Large intestine (tissue), 3 donors: ENCODE measurements at regions not wholly inside any gene's neighbourhood (a gene's known extent, or its start where the extent isn't known, plus 50 kb on each side); places are given as distances from the start of the nearest gene placed in this dataset.

Source experiments
- DNase-seq, 2 donors: peaks; one replicate each; pipeline versions ENCODE4 v3.0.0 to v3.0.0-alpha.2; 2013
- H3K27ac ChIP-seq: one replicate; pipeline ENCODE4 v1.5.1; 2013; ENCODE audit warnings: low read length
- H3K27me3 ChIP-seq: 2 replicates; pipeline ENCODE4 v1.6.1; 2013; ENCODE audit warnings: low read length; ENCODE audit not compliant: control insufficient read depth, insufficient read depth
- H3K36me3 ChIP-seq: 2 replicates; pipeline ENCODE4 v1.6.1; 2013; ENCODE audit warnings: low read length; ENCODE audit not compliant: control insufficient read depth, insufficient read depth
- H3K4me1 ChIP-seq: one replicate; pipeline ENCODE4 v1.6.1; 2013; ENCODE audit warnings: low read length; ENCODE audit not compliant: control insufficient read depth, insufficient read depth
- H3K4me3 ChIP-seq: one replicate; pipeline ENCODE4 v1.5.1; 2013; ENCODE audit warnings: low read length
- H3K9me3 ChIP-seq: one replicate; pipeline ENCODE4 v1.6.1; 2013; ENCODE audit warnings: mild to moderate bottlenecking, low read depth, low read length, moderate library complexity; ENCODE audit not compliant: control insufficient read depth
- WGBS: methylation state at CpG from one replicate; pipeline ENCODE4 v1.1.5; 2013; ENCODE audit warnings: low lambda C conversion rate; ENCODE audit not compliant: insufficient coverage; 5-methylcytosine and 5-hydroxymethylcytosine counted together

DNA sequence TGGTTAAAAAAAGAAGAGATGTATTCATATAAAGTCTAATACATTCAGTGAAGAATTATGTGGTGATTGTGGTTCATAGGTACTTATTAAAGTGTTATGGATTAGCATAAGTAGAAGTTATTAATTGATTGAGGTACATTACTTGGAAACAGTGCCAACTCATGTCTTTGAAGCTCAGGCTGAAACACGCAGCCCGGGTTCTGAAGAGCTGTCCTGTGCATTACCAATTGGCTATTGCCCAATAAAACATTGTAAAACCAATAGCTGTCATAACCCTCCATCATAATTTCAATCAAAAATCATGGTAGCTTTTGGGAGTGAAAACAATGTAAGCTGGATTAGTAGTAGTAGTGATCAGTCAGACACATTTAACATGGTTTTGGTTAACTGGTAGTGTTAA, 560.1 kb downstream of the MCTP2 start:
- no CpG with 5 or more reads among the region's 2 CpGs for WGBS
- Histone ChIP-seq H3K4me1 (no peaks in the 10 kb centered on the region), H3K27me3 (no peaks in the 10 kb centered on the region)

DNA sequence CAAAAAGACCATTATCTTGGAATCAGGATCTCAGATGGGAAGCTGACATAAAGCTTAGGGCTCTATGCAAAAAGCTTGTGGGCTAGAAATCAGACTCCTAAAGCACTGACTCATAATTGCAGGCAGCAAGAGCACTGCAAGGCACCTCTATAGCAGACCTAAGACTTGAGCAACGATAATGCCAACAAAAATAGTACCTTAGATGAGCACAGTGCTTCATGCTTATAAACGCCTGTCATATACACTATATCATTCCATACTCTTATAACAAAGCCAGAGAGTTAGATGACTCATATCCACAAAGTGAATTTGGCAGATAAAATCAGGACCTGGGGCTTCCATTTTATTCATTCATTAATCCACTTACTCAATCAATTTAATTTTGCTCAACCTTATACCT, 560.8 kb downstream of the MCTP2 start:
- H3K36me3 ChIP-seq = no peaks in the 10 kb centered on the region
- H3K4me3 ChIP-seq = no peak overlapping the region
- no peaks in the 10 kb centered on the region for H3K9me3 ChIP-seq
- H3K27ac ChIP-seq = no peak overlapping the region
- H3K4me1 ChIP-seq = no peaks in the 10 kb centered on the region
- no peaks in the 10 kb centered on the region for H3K27me3 ChIP-seq
- DNase-seq = no peak
- no CpG with 5 or more reads among the region's 2 CpGs for WGBS

More for the DNA sequence above, 560.1 kb downstream of the MCTP2 start:
- Histone ChIP-seq H3K27ac (no peak overlapping the region), H3K9me3 (no peaks in the 10 kb centered on the region), H3K4me3 (no peak overlapping the region), H3K36me3 (no peaks in the 10 kb centered on the region)
- DNase-seq = no peak

DNA sequence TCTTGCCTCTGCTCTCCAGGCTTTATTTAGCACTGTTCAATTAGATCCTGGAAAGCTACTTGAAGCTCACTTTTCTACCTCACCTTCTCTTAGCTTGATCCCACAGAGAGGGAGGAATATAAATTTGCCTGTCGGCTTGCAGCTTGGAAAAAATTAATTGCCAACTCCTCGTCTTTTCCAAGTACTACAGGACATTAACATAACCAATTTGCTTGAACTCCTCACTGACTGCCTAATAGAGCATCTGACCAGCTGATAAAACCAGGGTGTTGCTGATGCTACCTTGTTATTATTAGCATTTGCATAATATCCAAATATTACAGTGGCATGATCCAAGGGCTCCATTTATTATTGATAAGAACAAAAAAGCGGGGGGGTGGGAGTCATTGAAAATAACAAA, 561.8 kb downstream of the MCTP2 start:
- no peak for DNase-seq
- H3K27me3 ChIP-seq = no peaks in the 10 kb centered on the region
- H3K4me3 ChIP-seq = no peak overlapping the region
- no CpG with 5 or more reads among the region's 3 CpGs for WGBS
- H3K9me3 ChIP-seq = no peaks in the 10 kb centered on the region
- no peaks in the 10 kb centered on the region for H3K4me1 ChIP-seq
- no peaks in the 10 kb centered on the region for H3K36me3 ChIP-seq
- H3K27ac ChIP-seq = no peak overlapping the region

DNA sequence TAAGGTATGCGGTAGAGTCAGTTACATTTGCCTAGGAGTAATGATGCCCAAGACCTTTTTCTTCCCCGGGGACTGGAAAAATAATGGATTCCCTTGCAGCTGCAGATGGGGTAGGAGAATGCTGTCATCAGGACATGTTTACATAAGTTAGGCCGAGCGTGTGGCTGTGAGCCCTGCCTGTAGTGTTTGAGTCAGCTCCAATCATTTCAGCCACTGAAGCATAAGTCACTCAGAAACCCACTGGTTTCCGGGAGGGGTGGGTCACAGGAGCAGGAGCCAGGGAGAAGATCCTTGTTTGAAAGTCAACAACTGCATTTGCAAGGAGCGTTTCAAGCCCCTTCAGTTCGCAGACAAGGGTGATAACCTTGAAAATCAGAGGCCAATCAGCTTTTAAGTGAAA, 562.3 kb downstream of the MCTP2 start:
- H3K27ac ChIP-seq = no peak overlapping the region
- no peak for DNase-seq
- no peaks in the 10 kb centered on the region for H3K9me3 ChIP-seq

DNA sequence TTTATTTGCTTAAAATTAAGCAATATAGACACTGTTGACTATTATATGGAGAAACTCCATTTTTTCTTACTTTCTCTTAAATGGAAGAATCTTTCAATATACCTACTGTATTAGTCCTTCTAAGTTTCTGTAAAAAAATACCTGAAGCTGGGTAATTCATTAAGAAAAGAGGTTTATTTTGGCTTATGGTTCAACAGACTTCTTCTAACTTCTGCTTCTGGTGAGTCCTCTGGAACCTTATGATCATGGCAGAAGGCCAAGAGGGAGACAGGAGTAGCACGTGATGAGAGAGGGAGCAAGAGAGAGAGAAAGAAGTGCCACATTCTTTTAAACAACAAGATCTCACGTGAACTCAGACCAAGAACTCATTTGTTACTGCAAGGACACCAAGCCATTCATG, 573.3 kb downstream of the MCTP2 start:
- Histone ChIP-seq H3K9me3 (no peaks in the 10 kb centered on the region), H3K27ac (no peak overlapping the region), H3K4me3 (no peak overlapping the region), H3K36me3 (no peaks in the 10 kb centered on the region), H3K4me1 (no peaks in the 10 kb centered on the region), H3K27me3 (no peaks in the 10 kb centered on the region)
- no peak for DNase-seq
- WGBS = no CpG with 5 or more reads among the region's 2 CpGs

More for the DNA sequence above, 562.3 kb downstream of the MCTP2 start:
- Histone ChIP-seq H3K27me3 (no peaks in the 10 kb centered on the region), H3K36me3 (no peaks in the 10 kb centered on the region), H3K4me1 (no peaks in the 10 kb centered on the region), H3K4me3 (no peak overlapping the region)
- WGBS = no CpG with 5 or more reads among the region's 7 CpGs

DNA sequence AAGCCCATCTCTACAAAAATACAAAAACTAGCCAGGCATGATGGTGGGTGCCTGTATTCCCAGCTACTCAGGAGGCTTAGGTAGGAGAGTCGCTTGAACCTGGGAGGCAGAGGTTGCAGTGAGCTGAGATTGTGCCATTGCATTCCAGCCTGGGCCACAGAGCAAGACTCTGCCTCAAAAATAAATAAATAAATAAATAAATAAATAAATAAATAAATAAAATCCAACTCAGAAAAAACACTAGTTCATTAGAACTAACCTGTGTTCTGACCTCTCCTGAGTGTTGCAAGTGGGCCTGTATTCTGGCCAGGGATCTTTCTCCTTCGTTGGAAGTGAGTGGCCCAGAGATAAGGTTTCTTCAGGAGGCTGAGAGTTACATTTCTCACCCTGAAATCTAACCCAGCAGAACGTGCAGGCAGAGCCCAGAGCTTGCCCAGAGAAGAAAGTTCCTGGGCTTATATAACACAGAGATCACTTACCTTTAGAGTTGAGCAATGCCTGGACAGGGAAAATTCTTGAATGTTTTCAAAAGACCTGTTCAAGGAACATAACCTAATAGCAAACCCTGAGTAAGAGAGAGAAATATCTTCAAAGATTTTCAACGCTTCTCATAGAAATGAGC, 583.9 kb downstream of the MCTP2 start:
- no peaks in the 10 kb centered on the region for H3K36me3 ChIP-seq
- no peak overlapping the region for H3K4me3 ChIP-seq
- H3K4me1 ChIP-seq = no peaks in the 10 kb centered on the region
- 100% methylated on average over 2 of the region's 4 CpGs for WGBS
- H3K27ac ChIP-seq = no peak overlapping the region
- H3K27me3 ChIP-seq = no peaks in the 10 kb centered on the region
- no peaks in the 10 kb centered on the region for H3K9me3 ChIP-seq
- no peak for DNase-seq

DNA sequence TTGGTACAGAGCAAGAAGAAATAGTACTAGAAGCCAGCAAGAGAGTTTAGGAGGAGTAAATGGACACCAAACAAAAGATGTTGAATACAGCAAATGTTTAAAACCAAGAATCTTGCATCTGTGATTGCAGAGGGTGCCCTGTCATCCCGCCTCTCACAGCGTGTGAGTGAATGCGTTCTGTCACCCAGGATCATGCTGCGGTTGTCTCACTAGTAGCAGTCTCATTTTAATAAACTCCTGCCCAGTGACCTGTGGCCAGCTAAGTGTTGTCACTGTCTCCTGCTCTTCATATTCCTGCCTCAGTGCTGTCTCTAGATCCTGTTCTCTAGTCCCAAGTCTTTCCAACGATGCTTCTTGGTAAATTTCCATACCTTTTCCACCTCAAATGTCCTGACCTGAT, 584.6 kb downstream of the MCTP2 start:
- no CpG with 5 or more reads among the region's 5 CpGs for WGBS
- Histone ChIP-seq H3K36me3 (no peaks in the 10 kb centered on the region), H3K27me3 (no peaks in the 10 kb centered on the region), H3K27ac (no peak overlapping the region), H3K4me1 (no peaks in the 10 kb centered on the region), H3K9me3 (no peaks in the 10 kb centered on the region), H3K4me3 (no peak overlapping the region)
- DNase-seq = no peak

DNA sequence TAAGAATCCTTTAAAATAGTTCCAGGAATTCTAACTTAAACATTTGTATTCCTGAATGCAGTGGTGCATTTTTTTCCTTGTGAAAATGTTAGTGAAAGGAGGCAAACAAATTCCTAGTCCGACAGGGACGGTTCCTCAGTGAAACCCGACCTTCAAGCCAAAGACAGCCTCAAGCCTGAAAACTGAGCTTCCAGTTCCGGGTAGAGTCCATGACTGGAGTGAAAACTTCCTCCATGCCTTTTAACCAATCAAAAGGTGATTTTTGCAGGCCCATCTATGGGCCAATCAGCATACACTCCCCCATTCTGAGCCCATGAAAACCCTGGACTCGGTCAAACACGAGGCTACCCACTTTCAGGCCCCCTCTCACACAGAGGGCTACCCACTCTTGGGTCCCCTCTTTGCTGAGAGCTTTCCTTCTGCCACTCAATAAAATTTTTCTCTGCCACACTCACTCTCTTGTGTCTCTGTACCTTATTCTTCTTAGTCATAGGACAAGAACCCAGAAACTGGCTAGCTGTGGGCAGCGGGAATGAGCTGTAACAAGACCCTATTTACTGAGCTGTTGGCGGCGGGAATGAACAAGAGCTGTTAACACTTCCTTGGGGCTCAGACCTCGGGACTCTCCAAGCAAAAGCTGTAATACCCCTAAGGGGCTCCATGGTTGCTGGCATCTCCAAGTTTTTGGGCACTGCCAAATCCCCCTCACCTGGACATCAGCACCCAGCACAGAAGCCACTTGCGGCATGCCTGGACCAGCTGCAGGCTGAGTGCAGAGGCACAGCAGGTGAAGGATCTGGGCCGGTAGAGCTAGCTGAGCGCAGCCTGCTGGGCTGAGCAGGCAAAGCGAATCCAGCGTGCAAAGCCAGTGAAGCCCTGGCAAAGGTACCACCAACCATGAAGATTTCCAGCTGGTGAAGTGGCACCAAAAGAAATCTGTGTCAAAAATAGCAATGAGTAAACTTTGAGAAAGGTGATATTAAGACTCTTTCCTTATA, 598.8 kb downstream of the MCTP2 start:
- H3K4me1 ChIP-seq = no peaks in the 10 kb centered on the region
- no peak overlapping the region for H3K27ac ChIP-seq
- no peak for DNase-seq
- peaks cover 3% of the 10 kb centered on the region for H3K9me3 ChIP-seq
- no CpG with 5 or more reads among the region's 15 CpGs for WGBS
- H3K4me3 ChIP-seq = no peak overlapping the region
- no peaks in the 10 kb centered on the region for H3K36me3 ChIP-seq
- H3K27me3 ChIP-seq = no peaks in the 10 kb centered on the region

DNA sequence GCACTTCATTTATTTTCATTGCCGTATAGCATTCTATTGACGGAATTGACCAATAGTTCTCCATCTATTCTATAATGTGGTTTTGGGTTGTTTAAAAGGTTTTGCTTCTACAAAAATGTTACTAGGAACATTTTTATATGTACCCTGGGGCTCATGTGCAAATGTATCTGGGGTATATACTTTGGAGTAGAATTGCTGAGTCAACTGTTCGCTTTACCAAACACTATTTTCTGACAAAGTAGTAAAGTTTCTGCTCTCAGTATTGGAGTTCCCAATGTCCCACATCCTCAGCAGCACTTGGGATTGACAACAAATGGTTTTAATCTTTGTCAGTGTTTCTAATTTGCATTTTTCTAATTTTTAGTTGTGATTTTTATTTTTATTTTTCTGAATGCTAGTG, 602.6 kb downstream of the MCTP2 start:
- no peaks in the 10 kb centered on the region for H3K36me3 ChIP-seq
- no peaks in the 10 kb centered on the region for H3K27me3 ChIP-seq
- H3K9me3 ChIP-seq = peaks cover 3% of the 10 kb centered on the region
- no peak overlapping the region for H3K27ac ChIP-seq
- no peaks in the 10 kb centered on the region for H3K4me1 ChIP-seq
- H3K4me3 ChIP-seq = no peak overlapping the region
- DNase-seq = no peak
- 100% methylated on average over 2 of the region's 3 CpGs for WGBS

DNA sequence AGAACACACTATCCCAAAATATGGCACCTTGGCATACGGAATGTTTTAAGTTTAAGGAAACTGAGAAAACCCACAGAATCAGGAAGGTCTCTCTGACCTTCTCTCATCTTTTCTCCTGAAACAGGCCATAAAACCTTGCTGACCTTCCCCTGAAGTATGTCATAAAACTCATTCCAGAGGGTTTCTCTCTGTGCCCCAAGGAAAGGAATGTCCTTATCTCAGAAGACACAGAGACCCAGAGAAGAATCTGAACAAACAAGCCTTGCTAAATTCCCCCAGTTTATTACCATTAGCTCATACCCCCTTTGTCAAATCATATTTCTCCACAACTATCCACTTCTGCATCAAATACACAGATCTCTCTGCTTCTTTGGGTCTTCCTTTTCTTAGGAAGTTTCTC, 603.1 kb downstream of the MCTP2 start:
- peaks cover 3% of the 10 kb centered on the region for H3K9me3 ChIP-seq
- no peaks in the 10 kb centered on the region for H3K36me3 ChIP-seq
- H3K27ac ChIP-seq = no peak overlapping the region
- H3K27me3 ChIP-seq = no peaks in the 10 kb centered on the region
- H3K4me3 ChIP-seq = no peak overlapping the region
- peak; percentile 14 for DNase-seq
- no CpG with 5 or more reads among the region's 1 CpG for WGBS
- no peaks in the 10 kb centered on the region for H3K4me1 ChIP-seq
